Suprapubic skin (tissue), 4 donors: ENCODE measurements at regions not wholly inside any gene's neighbourhood (a gene's known extent, or its start where the extent isn't known, plus 50 kb on each side); places are given as distances from the start of the nearest gene placed in this dataset.

ENCODE experiments used
- CTCF ChIP-seq, 2 donors: fragments of 200-600 bp in 1 of 2; fragments of 450-650 bp in 1 of 2; sonication (generic) in 1 of 2; IDR thresholded peaks; one replicate each; pipeline ENCODE4 v1.5.1; 2016 to 2019; ENCODE audit warnings: antibody characterized with exemption in 2 of 2, mild to moderate bottlenecking in 1 of 2, moderate library complexity in 1 of 2
- EP300 ChIP-seq: sonication (generic); formaldehyde crosslinking; IDR thresholded peaks from one replicate; pipeline ENCODE4 v1.6.1; 2017; ENCODE audit warnings: antibody characterized with exemption
- POLR2A ChIP-seq, 2 donors: fragments of 450-650 bp; IDR thresholded peaks; one replicate each; pipeline ENCODE4 v1.6.1; 2017; ENCODE audit warnings: antibody characterized with exemption in 2 of 2, mild to moderate bottlenecking in 2 of 2, moderate library complexity in 2 of 2
- POLR2AphosphoS5 ChIP-seq, 3 donors: sonication (generic); formaldehyde crosslinking; IDR thresholded peaks; one replicate each; pipeline ENCODE4 v1.6.1; 2017; ENCODE audit warnings: antibody characterized with exemption in 3 of 3

GRCh38 chr7:19442016-19442785 lies 266.6 kb downstream of the POLR1F start:
- no peak for TF ChIP-seq POLR2A (IDR thresholded peaks at IDR 0.05)
- TF ChIP-seq CTCF (IDR thresholded peaks at IDR 0.05) = no peak
- no peak for TF ChIP-seq POLR2AphosphoS5 (IDR thresholded peaks at IDR 0.05)
- TF ChIP-seq EP300 = no peak
